ENCODE measurements at regions not wholly inside any gene's neighbourhood (a gene's known extent, or its start where the extent isn't known, plus 50 kb on each side); places are given as distances from the start of the nearest gene placed in this dataset.

GRCh38 chr5:107129051-107129450 is 541.7 kb downstream of the EFNA5 start:
- no peak for DNase-seq

GRCh38 chr5:107127878-107128277 is 542.9 kb downstream of the EFNA5 start:
- DNase-seq = no peak

- no peak for DNase-seq
Measured at GRCh38 chr5:107126341-107126740, 544.4 kb downstream of the EFNA5 start.

GRCh38 chr5:107124376-107124775 is 546.4 kb downstream of the EFNA5 start:
- no peak for DNase-seq

- no peak for DNase-seq
Measured at GRCh38 chr5:107123014-107123413, 547.7 kb downstream of the EFNA5 start.

GRCh38 chr5:107121793-107122519 is 548.8 kb downstream of the EFNA5 start:
- no peak for DNase-seq

- DNase-seq = no peak
Measured at GRCh38 chr5:107119656-107120055, 551.1 kb downstream of the EFNA5 start.

GRCh38 chr5:107118184-107119019 is 552.3 kb downstream of the EFNA5 start:
- DNase-seq = no peak

GRCh38 chr5:107112216-107112615 is 558.5 kb downstream of the EFNA5 start:
- DNase-seq = no peak

GRCh38 chr5:107104040-107104995 is 566.4 kb downstream of the EFNA5 start:
- DNase-seq = no peak

GRCh38 chr5:107103522-107103921 is 567.2 kb downstream of the EFNA5 start:
- DNase-seq = no peak

- DNase-seq = no peak
Measured at GRCh38 chr5:107100121-107100520, 570.6 kb downstream of the EFNA5 start.

GRCh38 chr5:107099506-107099905 is 571.2 kb downstream of the EFNA5 start:
- no peak for DNase-seq

- no peak for DNase-seq
Measured at GRCh38 chr5:107092695-107093094, 578.0 kb downstream of the EFNA5 start.

GRCh38 chr5:107090506-107090905 is 580.2 kb downstream of the EFNA5 start:
- DNase-seq = no peak

GRCh38 chr5:107088907-107089306 is 581.8 kb downstream of the EFNA5 start:
- no peak for DNase-seq

- DNase-seq = no peak
Measured at GRCh38 chr5:107085572-107085971, 585.2 kb downstream of the EFNA5 start.

- no peak for DNase-seq
Measured at GRCh38 chr5:107074996-107075395, 595.7 kb downstream of the EFNA5 start.

- DNase-seq = no peak
Measured at GRCh38 chr5:107072967-107073366, 597.8 kb downstream of the EFNA5 start.

GRCh38 chr5:107072440-107072839 is 598.3 kb downstream of the EFNA5 start:
- no peak for DNase-seq

- no peak for DNase-seq
Measured at GRCh38 chr5:107068782-107069181, 602.0 kb downstream of the EFNA5 start.

- no peak for DNase-seq
Measured at GRCh38 chr5:107067395-107067794, 603.3 kb downstream of the EFNA5 start.

GRCh38 chr5:107063511-107063910 is 607.2 kb downstream of the EFNA5 start:
- no peak for DNase-seq

Measured in central memory CD4-positive, alpha-beta T cell (primary cell).